Fibroblast of villous mesenchyme (primary cell): ENCODE measurements at regions not wholly inside any gene's neighbourhood (a gene's known extent, or its start where the extent isn't known, plus 50 kb on each side); places are given as distances from the start of the nearest gene placed in this dataset.

Source experiments
- DNase-seq: peaks from one replicate; pipeline ENCODE4 v3.0.0-alpha.2; 2010; ENCODE audit warnings: low read depth
- H3K4me3 ChIP-seq: 2 replicates; pipeline ENCODE4 v1.5.1; 2011; ENCODE audit warnings: low read depth, mild to moderate bottlenecking, low read length
- CTCF ChIP-seq: IDR thresholded peaks from 2 replicates; pipeline ENCODE4 v1.5.1; 2012; ENCODE audit warnings: low read depth, mild to moderate bottlenecking, low read length; ENCODE audit not compliant: insufficient read depth

GRCh38 chr4:20362148-20362547 lies 110.4 kb downstream of the SLIT2 start:
- TF ChIP-seq CTCF: no peak
- no peak overlapping the region for H3K4me3 ChIP-seq
- no peak for DNase-seq

GRCh38 chr4:20364969-20365368 lies 113.3 kb downstream of the SLIT2 start:
- no peak for TF ChIP-seq CTCF
- DNase-seq: no peak

DNA sequence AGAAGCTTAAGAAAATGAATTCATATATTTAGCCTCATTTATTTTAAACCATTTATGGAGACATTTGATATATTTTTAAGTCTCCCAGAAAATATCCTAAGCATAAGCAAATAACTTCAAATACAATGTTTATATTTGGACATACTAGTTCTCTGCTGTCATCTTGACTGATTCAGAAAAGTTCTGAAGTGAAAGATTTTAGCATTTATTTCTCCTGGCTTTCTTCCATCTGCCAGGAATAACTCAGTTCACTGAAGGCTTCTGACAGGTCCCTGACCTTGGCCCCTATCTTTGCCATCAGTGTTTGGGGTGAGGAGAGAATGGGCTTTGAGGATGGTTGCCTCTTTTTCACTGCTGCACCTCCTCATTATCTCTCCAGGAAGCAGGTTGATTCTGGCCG lies 115.7 kb downstream of the SLIT2 start:
- no peak for DNase-seq
- no peak overlapping the region for H3K4me3 ChIP-seq
- no peak for TF ChIP-seq CTCF

More at GRCh38 chr4:20364969-20365368, 113.3 kb downstream of the SLIT2 start:
- H3K4me3 ChIP-seq: no peak overlapping the region

DNA sequence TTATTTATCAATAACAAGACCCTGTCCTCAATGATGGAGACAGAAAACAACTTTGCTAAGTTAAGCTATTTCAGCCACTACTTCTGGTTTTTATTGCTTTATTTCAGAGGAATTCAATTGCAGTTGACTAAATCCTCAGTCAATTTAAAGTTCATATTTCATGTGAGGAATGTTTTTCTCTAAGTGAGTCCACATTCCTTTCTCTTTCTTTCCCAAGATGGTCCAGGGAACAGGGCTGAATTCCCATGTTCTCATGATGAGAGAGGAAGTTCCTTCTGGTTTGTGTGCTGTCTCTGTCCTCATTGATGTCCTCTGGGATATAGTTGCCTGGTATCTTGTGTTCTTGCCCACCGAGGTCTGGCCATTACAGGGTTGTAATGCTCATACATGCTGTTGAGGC lies 117.2 kb downstream of the SLIT2 start:
- TF ChIP-seq CTCF: no peak
- peak; percentile 40 for DNase-seq
- H3K4me3 ChIP-seq: no peak overlapping the region

DNA sequence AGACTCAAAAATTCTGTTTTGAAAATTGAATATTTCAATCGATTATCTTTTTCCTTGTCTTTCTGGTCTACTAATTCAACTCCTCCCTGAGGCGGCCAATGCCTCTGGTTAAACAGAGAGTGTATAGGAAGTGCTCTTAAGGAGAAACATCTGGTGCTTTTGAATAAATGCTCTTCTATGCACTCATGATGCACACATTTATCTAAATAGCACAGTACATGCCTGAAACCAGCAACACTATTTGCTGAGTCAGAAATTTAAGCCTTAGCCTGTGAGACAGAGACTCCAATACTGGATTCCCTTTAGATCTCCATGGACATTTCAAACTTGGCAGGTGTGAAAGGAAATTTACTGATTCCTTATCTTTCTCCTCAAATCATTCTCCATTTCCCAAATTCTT lies 118.6 kb downstream of the SLIT2 start:
- no peak for TF ChIP-seq CTCF
- H3K4me3 ChIP-seq: no peak overlapping the region
- peak; percentile 44 for DNase-seq

DNA sequence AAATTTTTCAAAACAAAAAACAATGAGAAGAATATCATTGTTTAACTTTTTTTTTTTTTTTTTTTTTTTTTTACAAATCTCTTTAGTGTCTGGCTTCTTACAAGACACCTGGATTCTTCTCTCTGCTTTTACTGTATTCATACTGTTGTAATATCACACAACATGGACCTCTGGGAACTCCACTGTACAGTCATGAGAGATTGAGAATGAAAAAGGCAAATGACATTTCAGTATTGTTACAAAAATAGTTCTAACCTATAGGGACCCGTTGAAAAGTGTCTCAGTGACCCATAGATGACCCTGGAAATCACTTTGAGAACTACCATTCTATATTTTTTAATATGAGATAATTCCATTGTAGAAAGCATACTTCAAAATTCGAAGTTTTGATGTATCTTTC lies 124.4 kb downstream of the SLIT2 start:
- TF ChIP-seq CTCF: no peak
- H3K4me3 ChIP-seq: no peak overlapping the region
- no peak for DNase-seq

DNA sequence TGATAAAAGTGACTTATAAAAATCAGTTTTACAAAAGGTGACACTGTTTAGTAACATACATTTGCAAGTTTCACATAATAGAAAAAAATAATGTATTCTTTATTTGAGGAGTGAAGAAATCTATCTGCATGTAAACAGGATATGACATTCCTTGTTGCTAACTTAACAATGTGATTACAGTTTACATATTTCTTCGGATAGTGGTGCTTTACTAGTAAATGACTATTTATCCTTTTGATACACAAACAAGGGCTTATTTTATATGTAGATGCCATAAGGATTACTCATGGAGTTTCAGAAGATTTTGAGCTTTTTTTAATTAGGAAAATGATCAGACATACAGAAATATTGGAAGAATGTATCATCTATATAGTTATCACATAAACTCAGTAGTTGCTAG lies 126.5 kb downstream of the SLIT2 start:
- peak; percentile 58 for DNase-seq
- no peak for TF ChIP-seq CTCF
- H3K4me3 ChIP-seq: no peak overlapping the region
